Activated CD4-positive, alpha-beta T cell treated with anti-CD3 and anti-CD28 coated beads, Interleukin-2, amount 10 ng/mL, durations not matched to agents 7 days and 5 days (primary cell): ENCODE measurements at regions not wholly inside any gene's neighbourhood (a gene's known extent, or its start where the extent isn't known, plus 50 kb on each side); places are given as distances from the start of the nearest gene placed in this dataset.

Source experiments
- CTCF ChIA-PET: fragments of 350-600 bp; sonication (Branson Sonifier 250); formaldehyde crosslinking; loops from one replicate; lab custom pipeline; 2021; ENCODE audit warnings: antibody characterized with exemption; lab: Charles Lee
- POLR2A ChIA-PET: fragments of 350-600 bp; sonication (Branson Sonifier 250); formaldehyde crosslinking; loops from one replicate; lab custom pipeline; 2021; ENCODE audit warnings: antibody characterized with exemption; lab: Charles Lee
- DNase-seq: peaks from one replicate; pipeline ENCODE4 v3.0.0-alpha.2; 2020
- H3K27ac Mint-ChIP-seq: one replicate; pipeline ENCODE4 v1.8.0; 2021; ENCODE audit warnings: mild to moderate bottlenecking, moderate library complexity, mixed read lengths
- H3K27me3 Mint-ChIP-seq: one replicate; pipeline ENCODE4 v1.8.0; 2021; ENCODE audit warnings: mixed read lengths
- H3K36me3 Mint-ChIP-seq: one replicate; pipeline ENCODE4 v1.8.0; 2021; ENCODE audit warnings: low read depth, mixed read lengths
- H3K4me1 Mint-ChIP-seq: one replicate; pipeline ENCODE4 v1.8.0; 2021; ENCODE audit warnings: mixed read lengths
- H3K4me3 Mint-ChIP-seq: one replicate; pipeline ENCODE4 v1.8.0; 2021; ENCODE audit warnings: mild to moderate bottlenecking, moderate library complexity, mixed read lengths
- H3K9me3 Mint-ChIP-seq: one replicate; pipeline ENCODE4 v1.8.0; 2021; ENCODE audit warnings: mixed read lengths

DNA sequence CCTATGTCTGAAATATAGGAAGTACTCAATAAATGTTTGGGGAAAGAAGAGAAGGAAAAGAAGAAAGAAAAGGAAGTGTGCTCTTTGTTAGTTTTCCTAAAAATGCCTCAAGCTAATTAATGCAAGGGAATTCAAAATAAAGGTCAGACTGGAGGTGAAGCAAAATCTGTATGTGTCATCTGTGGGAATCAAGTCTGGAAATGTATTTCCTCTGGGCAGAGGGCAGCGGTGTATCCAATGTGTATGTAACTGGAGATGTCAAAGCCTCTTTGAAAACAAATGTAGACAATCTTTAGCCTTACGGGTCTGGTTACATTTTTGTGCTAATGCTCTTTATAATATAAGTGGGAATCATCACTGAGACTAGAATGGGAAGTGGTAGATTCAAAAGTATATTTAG lies 471.4 kb downstream of the MAN2A1 start:
- CTCF ChIA-PET = no interaction called here
- no peaks in the 10 kb centered on the region for H3K9me3 Mint-ChIP-seq
- H3K4me1 Mint-ChIP-seq = no peaks in the 10 kb centered on the region
- H3K27me3 Mint-ChIP-seq = peaks cover 2% of the 10 kb centered on the region
- no peak overlapping the region for H3K27ac Mint-ChIP-seq
- no peak overlapping the region for H3K4me3 Mint-ChIP-seq
- no peaks in the 10 kb centered on the region for H3K36me3 Mint-ChIP-seq
- POLR2A ChIA-PET = no interaction called here
- DNase-seq = no peak

DNA sequence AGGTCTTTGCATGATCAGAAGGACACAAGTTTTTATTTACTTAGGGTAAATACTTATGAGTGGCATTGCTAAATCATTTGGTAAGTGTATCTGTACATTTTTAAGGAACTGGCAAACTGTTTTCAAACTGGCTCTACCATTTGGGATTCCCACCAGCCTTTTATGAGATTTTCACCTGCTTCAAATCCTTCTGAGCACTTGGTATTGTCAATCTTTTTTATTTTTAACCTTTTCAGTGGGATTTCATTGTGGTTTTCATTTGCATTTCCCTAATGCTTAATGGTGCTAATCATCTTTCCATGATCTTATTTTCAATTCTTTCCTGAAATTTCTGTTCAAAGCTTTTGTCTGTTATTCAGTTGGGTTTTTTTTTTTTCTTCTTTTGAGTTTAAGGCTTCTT lies 475.6 kb downstream of the MAN2A1 start:
- Mint-ChIP-seq H3K4me1 (no peaks in the 10 kb centered on the region), H3K4me3 (no peak overlapping the region), H3K9me3 (peaks cover 9% of the 10 kb centered on the region), H3K36me3 (no peaks in the 10 kb centered on the region), H3K27me3 (peaks cover 2% of the 10 kb centered on the region), H3K27ac (no peak overlapping the region)
- POLR2A ChIA-PET = no interaction called here
- CTCF ChIA-PET = interaction anchor here (0.6 to 0.7 kb wide), 2 partner anchors 11 to 1706 kb away, joined by 3 read pairs; no protein-coding TSS in a partner anchor
- no peak for DNase-seq

DNA sequence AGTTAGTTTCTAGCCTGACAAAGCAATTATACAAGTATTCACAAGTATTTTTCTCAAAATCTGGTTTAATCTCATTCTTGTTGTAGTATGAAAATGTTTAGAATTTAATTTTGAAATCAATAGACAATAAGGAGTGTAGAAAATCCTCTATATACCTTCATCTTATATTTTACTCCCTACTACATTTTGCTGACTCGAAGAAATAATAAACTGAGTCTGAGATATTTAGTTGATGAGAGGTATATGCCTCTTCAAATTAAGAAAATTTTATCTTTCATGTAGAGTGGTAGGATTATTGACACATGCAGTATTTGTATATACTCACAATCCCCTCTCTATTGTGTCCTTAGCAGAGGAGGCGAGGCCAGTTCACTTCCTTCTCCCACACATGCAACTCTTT lies 477.7 kb downstream of the MAN2A1 start:
- no peak overlapping the region for H3K4me3 Mint-ChIP-seq
- POLR2A ChIA-PET = no interaction called here
- no peak for DNase-seq
- CTCF ChIA-PET = no interaction called here
- peaks cover 14% of the 10 kb centered on the region for H3K9me3 Mint-ChIP-seq
- H3K36me3 Mint-ChIP-seq = no peaks in the 10 kb centered on the region
- no peaks in the 10 kb centered on the region for H3K4me1 Mint-ChIP-seq
- H3K27ac Mint-ChIP-seq = no peak overlapping the region
- no peaks in the 10 kb centered on the region for H3K27me3 Mint-ChIP-seq

DNA sequence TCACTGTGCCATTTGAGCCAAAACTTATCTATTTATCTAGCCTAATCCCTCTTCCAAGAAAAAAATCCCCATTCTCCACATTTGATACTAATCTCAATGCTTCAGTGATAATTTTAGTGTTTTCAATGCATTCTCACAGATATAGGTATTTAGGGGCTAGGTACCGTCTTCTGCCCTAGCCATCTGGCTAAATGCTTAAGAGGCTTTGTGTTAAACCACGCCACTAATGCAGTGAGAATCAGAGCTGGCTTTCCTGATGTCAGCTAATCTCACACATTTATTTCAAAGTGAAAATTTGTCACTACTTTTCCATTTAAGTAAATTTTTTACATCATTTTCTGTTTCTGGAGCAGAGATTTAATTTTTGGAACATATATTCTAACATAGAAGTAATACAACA lies 479.7 kb downstream of the MAN2A1 start:
- Mint-ChIP-seq H3K9me3 (peaks cover 14% of the 10 kb centered on the region), H3K27ac (no peak overlapping the region), H3K4me3 (no peak overlapping the region), H3K4me1 (no peaks in the 10 kb centered on the region), H3K36me3 (no peaks in the 10 kb centered on the region), H3K27me3 (no peaks in the 10 kb centered on the region)
- ChIA-PET POLR2A (no interaction called here), CTCF (no interaction called here)
- no peak for DNase-seq

DNA sequence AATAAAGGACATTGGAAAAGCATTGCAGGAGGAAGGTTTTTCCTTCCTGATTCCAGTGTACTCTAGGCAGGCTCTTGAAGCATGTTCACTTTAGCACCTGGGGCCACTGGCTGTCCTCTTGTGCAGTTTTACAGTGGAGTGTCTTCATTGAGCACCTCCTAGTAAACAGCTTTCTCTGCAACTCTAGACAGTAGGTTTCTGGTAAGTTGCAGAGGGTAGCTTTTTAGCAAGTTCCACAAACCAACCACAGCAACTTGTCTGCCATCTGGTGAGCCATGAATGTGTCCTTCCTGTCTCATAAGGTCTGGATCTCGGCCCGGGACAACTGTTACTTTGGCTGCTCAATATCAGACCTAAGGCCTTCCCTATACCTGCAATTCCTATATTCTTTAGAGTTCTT lies 488.0 kb downstream of the MAN2A1 start:
- DNase-seq = no peak
- H3K36me3 Mint-ChIP-seq = no peaks in the 10 kb centered on the region
- H3K4me1 Mint-ChIP-seq = no peaks in the 10 kb centered on the region
- H3K9me3 Mint-ChIP-seq = no peaks in the 10 kb centered on the region
- no peak overlapping the region for H3K4me3 Mint-ChIP-seq
- ChIA-PET POLR2A (no interaction called here), CTCF (no interaction called here)
- H3K27me3 Mint-ChIP-seq = no peaks in the 10 kb centered on the region
- H3K27ac Mint-ChIP-seq = no peak overlapping the region

GRCh38 chr5:110179321-110179720 lies 489.6 kb downstream of the MAN2A1 start:
- Mint-ChIP-seq H3K4me1 (no peaks in the 10 kb centered on the region), H3K9me3 (peaks cover 2% of the 10 kb centered on the region), H3K27ac (no peak overlapping the region), H3K36me3 (no peaks in the 10 kb centered on the region), H3K27me3 (no peaks in the 10 kb centered on the region), H3K4me3 (no peak overlapping the region)
- no peak for DNase-seq
- POLR2A ChIA-PET = no interaction called here
- CTCF ChIA-PET = no interaction called here

DNA sequence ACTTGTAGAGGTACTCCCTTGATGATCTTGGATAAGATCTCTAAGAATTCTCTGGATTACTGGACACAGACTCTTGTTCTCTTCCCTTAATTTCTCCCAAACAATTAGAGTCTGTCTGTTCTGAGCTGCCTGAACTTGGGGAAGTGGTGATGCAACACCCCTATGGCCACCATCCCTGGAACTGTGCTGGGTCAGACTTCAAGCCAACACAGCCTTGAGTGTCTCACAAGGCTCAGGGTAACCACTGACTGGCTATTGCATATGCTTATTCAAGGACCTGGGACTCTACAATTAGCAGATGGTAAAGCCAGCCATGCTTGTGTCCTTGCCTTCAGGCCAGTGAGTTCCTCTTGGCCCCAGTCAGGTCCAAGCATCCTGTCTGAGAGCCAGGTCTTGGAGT lies 504.5 kb downstream of the MAN2A1 start:
- DNase-seq = no peak
- Mint-ChIP-seq H3K9me3 (peaks cover 5% of the 10 kb centered on the region), H3K4me3 (no peak overlapping the region), H3K36me3 (no peaks in the 10 kb centered on the region), H3K27ac (no peak overlapping the region), H3K4me1 (no peaks in the 10 kb centered on the region), H3K27me3 (no peaks in the 10 kb centered on the region)
- ChIA-PET POLR2A (no interaction called here), CTCF (no interaction called here)

GRCh38 chr5:110195288-110195687 lies 505.6 kb downstream of the MAN2A1 start:
- POLR2A ChIA-PET = no interaction called here
- Mint-ChIP-seq H3K4me1 (no peaks in the 10 kb centered on the region), H3K27ac (no peak overlapping the region), H3K4me3 (no peak overlapping the region), H3K9me3 (peaks cover 5% of the 10 kb centered on the region), H3K27me3 (no peaks in the 10 kb centered on the region), H3K36me3 (no peaks in the 10 kb centered on the region)
- CTCF ChIA-PET = no interaction called here
- DNase-seq = no peak

- no peaks in the 10 kb centered on the region for H3K36me3 Mint-ChIP-seq
- H3K4me1 Mint-ChIP-seq = no peaks in the 10 kb centered on the region
Measured at GRCh38 chr5:110201791-110202190, 512.1 kb downstream of the MAN2A1 start.

GRCh38 chr5:110203661-110204060 lies 513.9 kb downstream of the MAN2A1 start:
- Mint-ChIP-seq H3K4me3 (no peak overlapping the region), H3K27ac (no peak overlapping the region), H3K36me3 (no peaks in the 10 kb centered on the region), H3K4me1 (no peaks in the 10 kb centered on the region), H3K27me3 (no peaks in the 10 kb centered on the region), H3K9me3 (peaks cover 9% of the 10 kb centered on the region)
- DNase-seq = no peak
- ChIA-PET CTCF (interaction anchor here (1.0 kb wide), 1 partner anchor 17 kb away, joined by 4 read pairs; no protein-coding TSS in a partner anchor), POLR2A (no interaction called here)

More at GRCh38 chr5:110201791-110202190, 512.1 kb downstream of the MAN2A1 start:
- peaks cover 6% of the 10 kb centered on the region for H3K9me3 Mint-ChIP-seq
- H3K27me3 Mint-ChIP-seq = no peaks in the 10 kb centered on the region
- POLR2A ChIA-PET = no interaction called here
- H3K27ac Mint-ChIP-seq = no peak overlapping the region
- CTCF ChIA-PET = no interaction called here
- H3K4me3 Mint-ChIP-seq = no peak overlapping the region
- DNase-seq = no peak

- Mint-ChIP-seq H3K27ac (no peak overlapping the region), H3K9me3 (peaks cover 26% of the 10 kb centered on the region), H3K4me1 (no peaks in the 10 kb centered on the region), H3K36me3 (no peaks in the 10 kb centered on the region), H3K4me3 (no peak overlapping the region), H3K27me3 (no peaks in the 10 kb centered on the region)
- POLR2A ChIA-PET = no interaction called here
- no peak for DNase-seq
- CTCF ChIA-PET = no interaction called here
Measured at GRCh38 chr5:110209401-110209800, 517.1 kb downstream of the TMEM232 start.

DNA sequence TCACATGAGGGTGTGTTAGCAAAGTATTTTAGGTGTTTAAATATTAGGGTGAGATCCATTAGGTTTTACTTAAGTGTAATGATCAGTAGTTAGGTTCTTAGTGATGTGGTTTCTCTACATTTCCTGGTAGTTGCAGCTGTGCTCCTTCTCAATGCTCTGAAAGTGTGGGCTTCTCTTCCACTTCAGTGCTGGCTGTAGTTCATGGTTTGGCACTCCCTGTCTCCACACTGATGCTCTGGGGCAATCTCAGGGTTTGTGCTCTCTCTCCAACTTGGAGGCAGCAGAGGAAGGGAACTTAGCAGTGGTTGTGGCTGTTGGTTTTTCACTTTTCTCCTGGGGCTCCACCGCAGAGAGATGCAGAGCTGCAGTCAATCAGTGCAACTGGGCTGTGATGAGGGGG lies 507.5 kb downstream of the TMEM232 start:
- CTCF ChIA-PET = no interaction called here
- Mint-ChIP-seq H3K4me3 (no peak overlapping the region), H3K9me3 (peaks cover 26% of the 10 kb centered on the region), H3K27ac (no peak overlapping the region), H3K27me3 (no peaks in the 10 kb centered on the region), H3K36me3 (no peaks in the 10 kb centered on the region), H3K4me1 (no peaks in the 10 kb centered on the region)
- POLR2A ChIA-PET = no interaction called here
- DNase-seq = no peak

DNA sequence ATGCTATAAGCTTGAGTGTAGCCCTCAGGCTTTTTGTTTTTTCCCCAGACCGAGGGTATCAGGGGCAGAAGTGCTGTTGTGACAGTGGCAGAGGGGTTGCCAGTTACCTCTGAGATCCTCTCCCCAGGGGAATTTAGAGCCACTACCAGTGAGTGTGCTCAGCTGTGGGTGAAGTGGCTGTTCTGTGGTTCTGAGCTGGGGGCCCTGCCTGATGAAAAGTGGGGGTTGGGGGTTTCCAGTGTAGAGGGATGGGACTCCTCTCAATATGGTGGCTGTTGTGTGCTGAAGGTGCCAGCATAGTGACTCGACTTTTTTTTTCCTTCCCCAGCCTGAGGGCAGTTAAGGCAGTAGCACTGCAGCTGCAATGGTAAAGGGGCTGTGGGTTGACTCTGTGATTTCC lies 506.7 kb downstream of the TMEM232 start:
- H3K9me3 Mint-ChIP-seq = peaks cover 26% of the 10 kb centered on the region
- CTCF ChIA-PET = no interaction called here

GRCh38 chr5:110221036-110221435 lies 505.4 kb downstream of the TMEM232 start:
- Mint-ChIP-seq H3K27me3 (no peaks in the 10 kb centered on the region), H3K4me1 (no peaks in the 10 kb centered on the region), H3K36me3 (no peaks in the 10 kb centered on the region), H3K4me3 (no peak overlapping the region), H3K9me3 (peaks cover 22% of the 10 kb centered on the region), H3K27ac (no peak overlapping the region)
- ChIA-PET CTCF (interaction anchor here (1.4 kb wide), 1 partner anchor 17 kb away, joined by 4 read pairs; no protein-coding TSS in a partner anchor), POLR2A (no interaction called here)
- DNase-seq = no peak

More for the DNA sequence above, 506.7 kb downstream of the TMEM232 start:
- no peaks in the 10 kb centered on the region for H3K4me1 Mint-ChIP-seq
- no peaks in the 10 kb centered on the region for H3K36me3 Mint-ChIP-seq
- no peaks in the 10 kb centered on the region for H3K27me3 Mint-ChIP-seq
- POLR2A ChIA-PET = no interaction called here
- no peak overlapping the region for H3K4me3 Mint-ChIP-seq
- no peak for DNase-seq
- no peak overlapping the region for H3K27ac Mint-ChIP-seq
